RWPE2 (cell line): ENCODE measurements at regions not wholly inside any gene's neighbourhood (a gene's known extent, or its start where the extent isn't known, plus 50 kb on each side); places are given as distances from the start of the nearest gene placed in this dataset.

Source experiments
- ATAC-seq: fragments of 200-7000 bp; cut with Tn5 transposase; 3 replicates; pipeline ENCODE4 v1.9.1; 2021; ENCODE audit warnings: low read depth
- DNase-seq: peaks from one replicate; pipeline ENCODE4 v3.0.0-alpha.2; 2020; ENCODE audit warnings: low spot score
- H3K27ac ChIP-seq: fragments of 450-650 bp; 2 replicates; pipeline ENCODE4 v1.5.1; 2017; ENCODE audit warnings: mild to moderate bottlenecking; ENCODE audit not compliant: poor library complexity, severe bottlenecking
- H3K27me3 ChIP-seq: fragments of 250-450 bp; sonication (Bioruptor Pico); 2 replicates; pipeline ENCODE4 v1.5.1; 2021; ENCODE audit warnings: mild to moderate bottlenecking, moderate library complexity; ENCODE audit not compliant: insufficient read depth, poor library complexity, severe bottlenecking
- H3K36me3 ChIP-seq: fragments of 250-450 bp; sonication (Bioruptor Pico); 2 replicates; pipeline ENCODE4 v1.5.1; 2020; ENCODE audit warnings: low read depth, mild to moderate bottlenecking, moderate library complexity
- H3K4me1 ChIP-seq: fragments of 250-450 bp; sonication (Bioruptor Pico); 2 replicates; pipeline ENCODE4 v1.5.1; 2021; ENCODE audit warnings: mild to moderate bottlenecking, moderate library complexity; ENCODE audit not compliant: insufficient read depth, poor library complexity, severe bottlenecking
- H3K4me3 ChIP-seq: fragments of 250-450 bp; sonication (Bioruptor Pico); 2 replicates; pipeline ENCODE4 v1.5.1; 2021; ENCODE audit warnings: mild to moderate bottlenecking, moderate library complexity; ENCODE audit not compliant: severe bottlenecking
- H3K9me3 ChIP-seq: fragments of 250-450 bp; sonication (Bioruptor Pico); 2 replicates; pipeline ENCODE4 v1.5.1; 2021; ENCODE audit warnings: mild to moderate bottlenecking, moderate library complexity; ENCODE audit not compliant: severe bottlenecking
- TF ChIP-seq, protein P1 (sequence below): fragments of 450-650 bp; IDR thresholded peaks from one replicate; pipeline ENCODE4 v1.5.1; 2017; ENCODE audit warnings: mild to moderate bottlenecking, moderate library complexity; ENCODE audit not compliant: poor library complexity, severe bottlenecking

DNA sequence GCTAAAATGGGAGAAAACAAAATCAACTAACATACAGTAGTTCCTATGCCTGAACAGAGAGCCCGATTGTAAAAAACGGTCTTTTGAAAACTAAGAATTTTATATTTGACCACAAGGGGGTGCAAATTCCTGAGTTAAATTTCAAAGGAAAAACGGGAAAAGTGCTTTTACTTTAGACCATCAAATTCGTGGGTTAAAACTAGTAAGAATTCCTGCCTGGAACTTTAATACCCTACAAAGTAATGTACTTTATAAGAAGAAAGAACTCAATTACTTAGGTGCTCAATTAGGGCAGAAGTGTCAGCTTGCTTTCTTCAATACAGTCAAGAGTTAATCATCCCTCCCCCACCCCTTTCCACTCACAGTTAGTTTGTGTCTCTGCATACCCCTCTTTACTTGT lies 69.8 kb downstream of the KCNRG start:
- no peak overlapping the region for H3K4me3 ChIP-seq
- TF ChIP-seq, protein P1, sequence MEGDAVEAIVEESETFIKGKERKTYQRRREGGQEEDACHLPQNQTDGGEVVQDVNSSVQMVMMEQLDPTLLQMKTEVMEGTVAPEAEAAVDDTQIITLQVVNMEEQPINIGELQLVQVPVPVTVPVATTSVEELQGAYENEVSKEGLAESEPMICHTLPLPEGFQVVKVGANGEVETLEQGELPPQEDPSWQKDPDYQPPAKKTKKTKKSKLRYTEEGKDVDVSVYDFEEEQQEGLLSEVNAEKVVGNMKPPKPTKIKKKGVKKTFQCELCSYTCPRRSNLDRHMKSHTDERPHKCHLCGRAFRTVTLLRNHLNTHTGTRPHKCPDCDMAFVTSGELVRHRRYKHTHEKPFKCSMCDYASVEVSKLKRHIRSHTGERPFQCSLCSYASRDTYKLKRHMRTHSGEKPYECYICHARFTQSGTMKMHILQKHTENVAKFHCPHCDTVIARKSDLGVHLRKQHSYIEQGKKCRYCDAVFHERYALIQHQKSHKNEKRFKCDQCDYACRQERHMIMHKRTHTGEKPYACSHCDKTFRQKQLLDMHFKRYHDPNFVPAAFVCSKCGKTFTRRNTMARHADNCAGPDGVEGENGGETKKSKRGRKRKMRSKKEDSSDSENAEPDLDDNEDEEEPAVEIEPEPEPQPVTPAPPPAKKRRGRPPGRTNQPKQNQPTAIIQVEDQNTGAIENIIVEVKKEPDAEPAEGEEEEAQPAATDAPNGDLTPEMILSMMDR = peak; percentile 72
- peaks cover 6% of the 10 kb centered on the region for H3K4me1 ChIP-seq
- no peaks in the 10 kb centered on the region for H3K9me3 ChIP-seq
- DNase-seq (no peak), ATAC-seq (no peak)
- no peaks in the 10 kb centered on the region for H3K27me3 ChIP-seq
- no peak overlapping the region for H3K27ac ChIP-seq
- peaks cover 13% of the 10 kb centered on the region; the same call in 1 of the 2 replicates for H3K36me3 ChIP-seq

DNA sequence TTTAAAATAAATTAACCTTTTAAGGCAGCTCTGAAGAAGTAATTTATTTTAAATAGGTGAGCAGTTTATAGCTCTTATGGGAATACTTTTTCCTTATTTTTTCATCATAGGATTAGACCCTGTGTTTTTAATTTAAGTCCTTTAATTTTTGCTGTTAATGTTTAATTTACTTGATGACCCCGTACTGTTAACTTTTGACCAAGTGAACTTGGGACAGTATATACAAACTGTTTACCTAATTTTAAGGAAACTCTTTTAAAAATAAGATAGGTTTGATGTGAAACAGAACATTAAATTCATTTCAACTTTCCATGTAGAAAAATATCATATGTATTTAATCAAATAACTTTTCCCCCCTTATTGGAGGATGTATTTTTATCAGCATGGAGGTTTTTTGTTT lies 74.4 kb downstream of the KCNRG start:
- ATAC-seq = no peak
- Histone ChIP-seq H3K4me1 (no peaks in the 10 kb centered on the region), H3K4me3 (no peak overlapping the region), H3K9me3 (no peaks in the 10 kb centered on the region), H3K27me3 (no peaks in the 10 kb centered on the region), H3K27ac (no peak overlapping the region), H3K36me3 (0 out of 2 replicates have a peak, but pooled peaks cover 2% of the 10 kb centered on the region)
- TF ChIP-seq, protein P1 = no peak
- DNase-seq = no peak

DNA sequence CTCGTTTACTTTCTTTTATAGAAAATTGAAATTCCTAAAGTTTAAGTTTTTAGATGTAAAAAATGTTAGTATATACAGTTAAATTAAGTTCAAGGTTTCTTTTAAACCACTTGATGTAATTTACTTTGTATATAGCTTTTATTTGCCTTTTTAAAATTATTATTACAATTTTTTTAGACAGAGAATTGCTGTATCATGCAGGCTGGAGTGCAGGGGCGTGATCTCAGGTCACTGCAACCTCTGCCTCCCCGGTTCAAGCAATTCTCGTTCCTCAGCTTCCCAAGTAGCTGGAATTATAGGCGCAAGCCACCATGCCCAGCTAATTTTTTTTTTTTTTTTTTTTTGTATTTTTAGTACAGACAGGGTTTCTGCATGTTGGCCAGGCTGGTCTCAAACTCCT lies 75.0 kb downstream of the KCNRG start:
- Histone ChIP-seq H3K36me3 (0 out of 2 replicates have a peak, but pooled peaks cover 4% of the 10 kb centered on the region), H3K9me3 (no peaks in the 10 kb centered on the region), H3K27me3 (no peaks in the 10 kb centered on the region), H3K4me1 (no peaks in the 10 kb centered on the region), H3K4me3 (no peak overlapping the region), H3K27ac (no peak overlapping the region)
- TF ChIP-seq, protein P1 = no peak
- DNase-seq (no peak), ATAC-seq (no peak)

DNA sequence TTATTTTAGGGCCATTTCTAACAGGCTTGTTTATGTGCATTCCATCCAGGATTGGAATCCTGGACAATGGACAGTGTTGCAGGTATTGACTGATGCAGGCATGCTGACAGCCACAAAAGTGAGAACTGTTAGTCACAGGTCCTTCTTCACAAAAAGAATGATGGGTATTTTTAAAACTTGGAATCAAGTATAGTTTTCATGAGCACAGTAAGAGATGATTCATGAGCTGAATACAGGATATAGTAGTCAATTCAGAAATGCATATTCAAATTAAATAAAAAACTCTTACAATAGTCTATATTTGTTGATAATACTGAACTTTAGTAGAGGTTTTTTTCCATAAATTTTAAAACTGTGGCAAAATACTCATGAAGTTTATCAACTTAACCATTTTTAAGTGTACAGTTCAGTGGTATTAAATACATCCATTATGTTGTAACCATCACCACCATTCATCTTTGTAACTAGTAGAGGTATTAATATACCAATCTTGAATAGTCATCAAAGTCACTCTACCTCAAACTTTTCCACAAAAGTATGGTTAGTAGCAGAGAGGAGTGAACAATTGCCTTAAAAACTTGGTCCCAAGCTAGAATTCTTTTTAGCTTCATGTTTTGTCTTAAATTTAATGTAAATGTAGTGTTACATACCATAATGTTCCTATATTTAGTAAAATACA lies 79.5 kb downstream of the KCNRG start:
- H3K4me1 ChIP-seq = no peaks in the 10 kb centered on the region
- ATAC-seq (peak; percentile 40; the same call in 2 of the 3 replicates), DNase-seq (no peak)
- H3K9me3 ChIP-seq = no peaks in the 10 kb centered on the region
- H3K4me3 ChIP-seq = no peak overlapping the region
- H3K36me3 ChIP-seq = 0 out of 2 replicates have a peak, but pooled peaks cover 8% of the 10 kb centered on the region
- no peaks in the 10 kb centered on the region for H3K27me3 ChIP-seq
- TF ChIP-seq, protein P1 = no peak
- H3K27ac ChIP-seq = no peak overlapping the region

DNA sequence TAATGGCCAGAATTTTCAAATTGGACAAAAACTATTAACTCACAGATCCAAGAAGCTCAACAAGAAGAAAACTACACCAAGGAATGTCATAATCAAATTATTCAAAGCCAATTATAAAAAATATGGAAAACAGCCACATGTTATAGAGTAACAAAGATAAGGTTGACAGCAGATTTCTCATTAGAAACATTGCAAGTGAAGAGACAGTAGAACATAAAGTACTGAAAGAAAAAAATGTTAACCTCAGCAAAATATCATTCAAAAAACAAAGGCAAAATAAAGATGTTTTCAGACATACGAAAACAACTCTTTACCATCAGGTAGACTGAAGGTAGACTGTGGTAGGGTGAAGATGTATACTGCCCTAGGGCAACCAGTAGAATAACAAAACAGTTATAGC lies 83.4 kb downstream of the KCNRG start:
- H3K36me3 ChIP-seq = 0 out of 2 replicates have a peak, but pooled peaks cover 8% of the 10 kb centered on the region
- no peak overlapping the region for H3K4me3 ChIP-seq
- no peaks in the 10 kb centered on the region for H3K9me3 ChIP-seq
- ATAC-seq = no peak
- DNase-seq = no peak
- TF ChIP-seq, protein P1 = no peak
- H3K4me1 ChIP-seq = no peaks in the 10 kb centered on the region
- H3K27ac ChIP-seq = no peak overlapping the region
- no peaks in the 10 kb centered on the region for H3K27me3 ChIP-seq
